Liver (tissue), 8 donors: ENCODE measurements at regions not wholly inside any gene's neighbourhood (a gene's known extent, or its start where the extent isn't known, plus 50 kb on each side); places are given as distances from the start of the nearest gene placed in this dataset.

Source experiments
- DNase-seq: peaks from one replicate; pipeline ENCODE4 v3.0.0-alpha.2; 2017; ENCODE audit warnings: low spot score
- H3K27ac ChIP-seq, 2 donors: one replicate each; pipeline ENCODE4 v1.7.0; 2013; ENCODE audit warnings: inconsistent platforms in 2 of 2, low read length in 2 of 2, control low read depth in 1 of 2, low read depth in 1 of 2, mild to moderate bottlenecking in 1 of 2
- H3K27me3 ChIP-seq, 4 donors: one replicate each; pipeline versions ENCODE4 v1.6.1 to v1.7.0; 2013; ENCODE audit warnings: low read length in 3 of 4, inconsistent platforms in 1 of 4, mild to moderate bottlenecking in 1 of 4, moderate library complexity in 1 of 4; ENCODE audit not compliant: control insufficient read depth in 4 of 4, insufficient read depth in 4 of 4
- H3K36me3 ChIP-seq, 4 donors: one replicate each; pipeline versions ENCODE4 v1.6.1 to v1.7.0; 2013; ENCODE audit warnings: low read length in 3 of 4, mild to moderate bottlenecking in 3 of 4, low read depth in 1 of 4, moderate library complexity in 1 of 4; ENCODE audit not compliant: control insufficient read depth in 4 of 4, insufficient read depth in 3 of 4
- H3K4me1 ChIP-seq, 4 donors: one replicate each; pipeline versions ENCODE4 v1.6.1 to v1.7.0; 2013; ENCODE audit warnings: low read length in 3 of 4, mild to moderate bottlenecking in 3 of 4, moderate library complexity in 1 of 4; ENCODE audit not compliant: control insufficient read depth in 4 of 4, insufficient read depth in 4 of 4
- H3K4me3 ChIP-seq, 3 donors: one replicate each; pipeline versions ENCODE4 v1.6.1 to v1.7.0; 2013; ENCODE audit warnings: low read length in 3 of 3, control low read depth in 1 of 3, low read depth in 1 of 3, mild to moderate bottlenecking in 1 of 3
- H3K9ac ChIP-seq, 2 donors: one replicate each; pipeline ENCODE4 v1.7.0; 2013; ENCODE audit warnings: low read length in 2 of 2, mild to moderate bottlenecking in 2 of 2, moderate library complexity in 2 of 2, control low read depth in 1 of 2, low read depth in 1 of 2
- H3K9me3 ChIP-seq, 4 donors: one replicate each; pipeline versions ENCODE4 v1.6.1 to v1.7.0; 2013; ENCODE audit warnings: low read length in 3 of 4; ENCODE audit not compliant: control insufficient read depth in 4 of 4
- CTCF ChIP-seq: fragments of 150-350 bp; IDR thresholded peaks from 2 replicates; pipeline ENCODE4 v1.5.1; 2017; ENCODE audit warnings: improper control_type of control experiment, low read depth, low read length; ENCODE audit not compliant: missing input control
- EGR1 ChIP-seq, 2 donors: IDR thresholded peaks; 2 replicates each; pipeline ENCODE4 v1.6.1; 2016 to 2018; ENCODE audit warnings: antibody characterized with exemption in 2 of 2, low read depth in 2 of 2
- FOXA1 ChIP-seq: IDR thresholded peaks from 2 replicates; pipeline ENCODE4 v1.6.1; 2016; ENCODE audit warnings: antibody characterized with exemption
- FOXA2 ChIP-seq: IDR thresholded peaks from 2 replicates; pipeline ENCODE4 v1.6.1; 2016; ENCODE audit warnings: antibody characterized with exemption
- GABPA ChIP-seq, 2 donors: IDR thresholded peaks in 1 of 2; conservative IDR thresholded peaks in 1 of 2; 2 replicates each; pipeline ENCODE4 v1.6.1; 2016; ENCODE audit warnings: antibody characterized with exemption in 2 of 2, mild to moderate bottlenecking in 1 of 2, moderate library complexity in 1 of 2
- HNF4A ChIP-seq, 2 donors: conservative IDR thresholded peaks; 2 replicates each; pipeline ENCODE4 v1.6.1; 2016; ENCODE audit warnings: antibody characterized with exemption in 2 of 2, mild to moderate bottlenecking in 2 of 2
- HNF4G ChIP-seq: IDR thresholded peaks from 2 replicates; pipeline ENCODE4 v1.6.1; 2016; ENCODE audit warnings: antibody characterized with exemption
- JUND ChIP-seq, 2 donors: IDR thresholded peaks; 2 replicates each; pipeline ENCODE4 v1.6.1; 2016; ENCODE audit warnings: antibody characterized with exemption in 2 of 2
- MAX ChIP-seq: IDR thresholded peaks from 2 replicates; pipeline ENCODE4 v1.6.1; 2016; ENCODE audit warnings: antibody characterized with exemption
- NR2F2 ChIP-seq: IDR thresholded peaks from 2 replicates; pipeline ENCODE4 v1.6.1; 2016; ENCODE audit warnings: antibody characterized with exemption
- RAD21 ChIP-seq, 2 donors: IDR thresholded peaks; 2 replicates each; pipeline ENCODE4 v1.6.1; 2016; ENCODE audit warnings: antibody characterized with exemption in 2 of 2, mild to moderate bottlenecking in 2 of 2
- RXRA ChIP-seq, 2 donors: IDR thresholded peaks; 2 replicates each; pipeline ENCODE4 v1.6.1; 2017 to 2018; ENCODE audit warnings: antibody characterized with exemption in 2 of 2, mild to moderate bottlenecking in 1 of 2
- SP1 ChIP-seq: IDR thresholded peaks from 2 replicates; pipeline ENCODE4 v1.6.1; 2018; ENCODE audit warnings: antibody characterized with exemption, mild to moderate bottlenecking
- TAF1 ChIP-seq: conservative IDR thresholded peaks from 2 replicates; pipeline ENCODE4 v1.6.1; 2016; ENCODE audit warnings: antibody characterized with exemption, mild to moderate bottlenecking
- YY1 ChIP-seq: IDR thresholded peaks from 2 replicates; pipeline ENCODE4 v1.6.1; 2016; ENCODE audit warnings: antibody characterized with exemption, mild to moderate bottlenecking
- ZBTB33 ChIP-seq: IDR thresholded peaks from 2 replicates; pipeline ENCODE4 v1.6.1; 2016; ENCODE audit warnings: antibody characterized with exemption
- WGBS: extraction: QIAGEN DNeasy Blood & Tissue Kit; methylation state at CpG from one replicate; pipeline ENCODE4 v1.1.7; 2013; 5-methylcytosine and 5-hydroxymethylcytosine counted together
- TF ChIP-seq, protein P1 (sequence below): IDR thresholded peaks from 2 replicates; pipeline ENCODE4 v1.6.1; 2016; ENCODE audit warnings: antibody characterized with exemption, mild to moderate bottlenecking
- TF ChIP-seq, protein P2 (sequence below): IDR thresholded peaks from 2 replicates; pipeline ENCODE4 v1.6.1; 2016; ENCODE audit warnings: antibody characterized with exemption
- donor health status: healthy.
- donor health status: healthy.
- donor health status: healthy.
- donor health status: healthy.
- donor health status: healthy.

GRCh38 chr6:141981190-141981589 lies 151.5 kb upstream of the GJE1 start:
- Histone ChIP-seq H3K9me3 (no peaks in the 10 kb centered on the region), H3K27ac (no peak overlapping the region), H3K4me3 (no peak overlapping the region), H3K9ac (no peak overlapping the region), H3K27me3 (no peaks in the 10 kb centered on the region), H3K36me3 (no peaks in the 10 kb centered on the region), H3K4me1 (no peaks in the 10 kb centered on the region)
- TF ChIP-seq YY1, result no peak
- TF ChIP-seq ZBTB33, result no peak
- no peak for TF ChIP-seq EGR1 (IDR thresholded peaks at IDR 0.05; ENCODE audit: low read depth in 2 of 2)
- no peak for TF ChIP-seq HNF4A (conservative IDR thresholded peaks at IDR 0.05)
- TF ChIP-seq, protein P1, sequence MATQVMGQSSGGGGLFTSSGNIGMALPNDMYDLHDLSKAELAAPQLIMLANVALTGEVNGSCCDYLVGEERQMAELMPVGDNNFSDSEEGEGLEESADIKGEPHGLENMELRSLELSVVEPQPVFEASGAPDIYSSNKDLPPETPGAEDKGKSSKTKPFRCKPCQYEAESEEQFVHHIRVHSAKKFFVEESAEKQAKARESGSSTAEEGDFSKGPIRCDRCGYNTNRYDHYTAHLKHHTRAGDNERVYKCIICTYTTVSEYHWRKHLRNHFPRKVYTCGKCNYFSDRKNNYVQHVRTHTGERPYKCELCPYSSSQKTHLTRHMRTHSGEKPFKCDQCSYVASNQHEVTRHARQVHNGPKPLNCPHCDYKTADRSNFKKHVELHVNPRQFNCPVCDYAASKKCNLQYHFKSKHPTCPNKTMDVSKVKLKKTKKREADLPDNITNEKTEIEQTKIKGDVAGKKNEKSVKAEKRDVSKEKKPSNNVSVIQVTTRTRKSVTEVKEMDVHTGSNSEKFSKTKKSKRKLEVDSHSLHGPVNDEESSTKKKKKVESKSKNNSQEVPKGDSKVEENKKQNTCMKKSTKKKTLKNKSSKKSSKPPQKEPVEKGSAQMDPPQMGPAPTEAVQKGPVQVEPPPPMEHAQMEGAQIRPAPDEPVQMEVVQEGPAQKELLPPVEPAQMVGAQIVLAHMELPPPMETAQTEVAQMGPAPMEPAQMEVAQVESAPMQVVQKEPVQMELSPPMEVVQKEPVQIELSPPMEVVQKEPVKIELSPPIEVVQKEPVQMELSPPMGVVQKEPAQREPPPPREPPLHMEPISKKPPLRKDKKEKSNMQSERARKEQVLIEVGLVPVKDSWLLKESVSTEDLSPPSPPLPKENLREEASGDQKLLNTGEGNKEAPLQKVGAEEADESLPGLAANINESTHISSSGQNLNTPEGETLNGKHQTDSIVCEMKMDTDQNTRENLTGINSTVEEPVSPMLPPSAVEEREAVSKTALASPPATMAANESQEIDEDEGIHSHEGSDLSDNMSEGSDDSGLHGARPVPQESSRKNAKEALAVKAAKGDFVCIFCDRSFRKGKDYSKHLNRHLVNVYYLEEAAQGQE, result no peak
- TF ChIP-seq SP1, result no peak
- no peak for TF ChIP-seq HNF4G
- TF ChIP-seq, protein P2, sequence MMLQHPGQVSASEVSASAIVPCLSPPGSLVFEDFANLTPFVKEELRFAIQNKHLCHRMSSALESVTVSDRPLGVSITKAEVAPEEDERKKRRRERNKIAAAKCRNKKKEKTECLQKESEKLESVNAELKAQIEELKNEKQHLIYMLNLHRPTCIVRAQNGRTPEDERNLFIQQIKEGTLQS, result no peak
- DNase-seq, result no peak

- WGBS, result 94% methylated on average over 2 of the region's 2 CpGs
- Histone ChIP-seq H3K27me3 (no peaks in the 10 kb centered on the region), H3K9me3 (no peaks in the 10 kb centered on the region), H3K27ac (no peak overlapping the region), H3K4me3 (no peak overlapping the region), H3K36me3 (no peaks in the 10 kb centered on the region), H3K9ac (no peak overlapping the region), H3K4me1 (no peaks in the 10 kb centered on the region)
- TF ChIP-seq, protein P2, result no peak
- no peak for TF ChIP-seq HNF4A (conservative IDR thresholded peaks at IDR 0.05)
- TF ChIP-seq MAX, result no peak
- no peak for TF ChIP-seq GABPA (IDR thresholded peaks at IDR 0.05 in 1 of 2, conservative IDR thresholded peaks at IDR 0.05 in 1 of 2)
- TF ChIP-seq RAD21 (IDR thresholded peaks at IDR 0.05), result no peak
- no peak for TF ChIP-seq RXRA (IDR thresholded peaks at IDR 0.05)
- TF ChIP-seq CTCF, result no peak
- TF ChIP-seq, protein P1, result no peak
- no peak for TF ChIP-seq FOXA2
- no peak for TF ChIP-seq JUND (IDR thresholded peaks at IDR 0.05)
- no peak for TF ChIP-seq NR2F2
- TF ChIP-seq TAF1, result no peak
- no peak for TF ChIP-seq SP1
- TF ChIP-seq YY1, result no peak
- no peak for TF ChIP-seq FOXA1
- no peak for TF ChIP-seq EGR1 (IDR thresholded peaks at IDR 0.05; ENCODE audit: low read depth in 2 of 2)
- TF ChIP-seq HNF4G, result no peak
- TF ChIP-seq ZBTB33, result no peak
- DNase-seq, result no peak
Measured at GRCh38 chr6:141977782-141978181, 154.9 kb upstream of the GJE1 start.
